NCI-H524 treated with DMSO at 0.1 percent for 48 hours (cell line): ENCODE measurements at regions not wholly inside any gene's neighbourhood (a gene's known extent, or its start where the extent isn't known, plus 50 kb on each side); places are given as distances from the start of the nearest gene placed in this dataset.
"Not testable (repeated sequence)": the region's sequence is repeated elsewhere in the genome, so short reads cannot be mapped to it uniquely, and the experiment has no call there.

ENCODE experiments used
- DNase-seq: peaks from one replicate; lab custom pipeline; 2025; lab: John Stamatoyannopoulos, UW

GRCh38 chr13:53398051-53398450 is 369.4 kb downstream of the OLFM4 start:
- DNase-seq: peak; percentile 44

GRCh38 chr13:53405616-53406015 is 377.0 kb downstream of the OLFM4 start:
- no peak for DNase-seq

- no peak for DNase-seq
Measured at GRCh38 chr13:53408306-53408705, 379.7 kb downstream of the OLFM4 start.

GRCh38 chr13:53408847-53409568 is 380.4 kb downstream of the OLFM4 start:
- no peak for DNase-seq

GRCh38 chr13:53411463-53411862 is 382.9 kb downstream of the OLFM4 start:
- DNase-seq: no peak

GRCh38 chr13:53415135-53415534 is 386.5 kb downstream of the OLFM4 start:
- DNase-seq: no peak

- DNase-seq: no peak
Measured at GRCh38 chr13:53417601-53418000, 389.0 kb downstream of the OLFM4 start.

GRCh38 chr13:53422415-53422814 is 393.8 kb downstream of the OLFM4 start:
- DNase-seq: no peak

- no peak for DNase-seq
Measured at GRCh38 chr13:53436396-53436795, 407.8 kb downstream of the OLFM4 start.

- no peak for DNase-seq
Measured at GRCh38 chr13:53439439-53440225, 411.0 kb downstream of the OLFM4 start.

GRCh38 chr13:53442979-53443378 is 414.4 kb downstream of the OLFM4 start:
- no peak for DNase-seq

GRCh38 chr13:53445686-53446085 is 417.1 kb downstream of the OLFM4 start:
- DNase-seq: no peak

- no peak for DNase-seq
Measured at GRCh38 chr13:53447456-53447855, 418.8 kb downstream of the OLFM4 start.

GRCh38 chr13:53447863-53448262 is 419.2 kb downstream of the OLFM4 start:
- no peak for DNase-seq

- DNase-seq: not testable (repeated sequence)
Measured at GRCh38 chr13:53452263-53452808, 423.7 kb downstream of the OLFM4 start.

GRCh38 chr13:53460796-53461195 is 432.2 kb downstream of the OLFM4 start:
- peak; percentile 20 for DNase-seq

- no peak for DNase-seq
Measured at GRCh38 chr13:53463106-53463505, 434.5 kb downstream of the OLFM4 start.

- DNase-seq: no peak
Measured at GRCh38 chr13:53466576-53466975, 438.0 kb downstream of the OLFM4 start.

GRCh38 chr13:53473397-53473796 is 444.8 kb downstream of the OLFM4 start:
- DNase-seq: no peak

GRCh38 chr13:53474878-53475277 is 446.3 kb downstream of the OLFM4 start:
- DNase-seq: no peak

GRCh38 chr13:53490752-53491151 is 462.1 kb downstream of the OLFM4 start:
- no peak for DNase-seq

- DNase-seq: no peak
Measured at GRCh38 chr13:53494406-53494805, 465.8 kb downstream of the OLFM4 start.

- DNase-seq: no peak
Measured at GRCh38 chr13:53499576-53500133, 471.0 kb downstream of the OLFM4 start.
